B cell (primary cell): ENCODE measurements at regions not wholly inside any gene's neighbourhood (a gene's known extent, or its start where the extent isn't known, plus 50 kb on each side); places are given as distances from the start of the nearest gene placed in this dataset.

ENCODE experiments used
- ATAC-seq: fragments of 200-7000 bp; cut with Tn5 transposase; one replicate; pipeline ENCODE4 v1.10.0; 2021; ENCODE audit warnings: low read depth, mild to moderate bottlenecking, moderate number of reproducible peaks, moderate library complexity
- CTCF ChIA-PET: fragments of 350-600 bp; sonication (Branson Sonifier 250); formaldehyde crosslinking; loops from one replicate; lab custom pipeline; 2021; ENCODE audit warnings: antibody characterized with exemption, inconsistent platforms; lab: Charles Lee
- POLR2A ChIA-PET: fragments of 350-600 bp; sonication (Branson Sonifier 250); formaldehyde crosslinking; loops from one replicate; lab custom pipeline; 2021; ENCODE audit warnings: antibody characterized with exemption; lab: Charles Lee
- DNase-seq: peaks from one replicate; pipeline ENCODE4 v3.0.0; 2013
- H2AFZ ChIP-seq: 2 replicates; pipeline ENCODE4 v1.6.1; 2012; ENCODE audit warnings: mild to moderate bottlenecking, low read depth, low read length; ENCODE audit not compliant: insufficient read depth, poor library complexity, severe bottlenecking
- H3K27ac ChIP-seq, 2 donors: 1 replicate in 1 of 2; 2 replicates in 1 of 2; pipeline ENCODE4 v1.5.1; 2012 to 2013; ENCODE audit warnings: low read length in 2 of 2, mild to moderate bottlenecking in 2 of 2, moderate library complexity in 1 of 2
- H3K27me3 ChIP-seq, 4 experiments: fragments of 200-600 bp in 1 of 4; sonication (generic) in 1 of 4; replicated peaks in 1 of 4; 1 replicate in 2 of 4; 2 replicates in 2 of 4; pipeline versions ENCODE4 v1.6.1 to v1.7.0; 2013 to 2016; ENCODE audit warnings: low read length in 3 of 4, mild to moderate bottlenecking in 2 of 4, mixed read lengths in 1 of 4, moderate library complexity in 1 of 4; ENCODE audit not compliant: insufficient read depth in 4 of 4, control insufficient read depth in 3 of 4; ENCODE audit errors: control extremely low read depth in 1 of 4
- H3K36me3 ChIP-seq, 2 experiments: replicated peaks in 1 of 2; 1 replicate in 1 of 2; 2 replicates in 1 of 2; pipeline versions ENCODE4 v1.6.1 to v1.7.1; 2013; ENCODE audit warnings: low read length in 1 of 2; ENCODE audit not compliant: insufficient read depth in 2 of 2, control insufficient read depth in 1 of 2; ENCODE audit errors: control extremely low read depth in 1 of 2, extremely low read depth in 1 of 2
- H3K4me1 ChIP-seq, 2 donors: fragments of 200-600 bp in 1 of 2; sonication (generic) in 1 of 2; 1 replicate in 1 of 2; 2 replicates in 1 of 2; pipeline versions ENCODE4 v1.5.1 to v1.6.1; 2013 to 2017; ENCODE audit warnings: low read length in 2 of 2; ENCODE audit not compliant: control insufficient read depth in 2 of 2, insufficient read depth in 2 of 2
- H3K4me2 ChIP-seq: replicated peaks from 2 replicates; pipeline ENCODE3; 2012; ENCODE audit warnings: mild to moderate bottlenecking, low read depth, low read length; ENCODE audit not compliant: poor library complexity, severe bottlenecking
- H3K4me3 ChIP-seq, 5 experiments: fragments of 200-600 bp in 1 of 5; sonication (generic) in 1 of 5; 1 replicate in 3 of 5; 2 replicates in 2 of 5; pipeline versions ENCODE4 v1.5.1 to v1.7.0; 2011 to 2016; ENCODE audit warnings: low read length in 4 of 5, mild to moderate bottlenecking in 4 of 5, low read depth in 2 of 5, control low read depth in 1 of 5, moderate library complexity in 1 of 5; ENCODE audit not compliant: insufficient read depth in 1 of 5; ENCODE audit errors: control extremely low read depth in 1 of 5, extremely low read depth in 1 of 5
- H3K79me2 ChIP-seq: fragments of 200-600 bp; sonication (generic); one replicate; pipeline ENCODE4 v1.6.0; 2016; ENCODE audit warnings: low read length; ENCODE audit not compliant: control insufficient read depth, insufficient read depth
- H3K9ac ChIP-seq: fragments of 200-600 bp; sonication (generic); 2 replicates; pipeline ENCODE4 v1.6.1; 2017; ENCODE audit warnings: mild to moderate bottlenecking, low read length, moderate library complexity
- H3K9me3 ChIP-seq, 3 donors: one replicate each; pipeline versions ENCODE4 v1.6.1 to v1.7.1; 2013; ENCODE audit warnings: low read length in 2 of 3; ENCODE audit not compliant: control insufficient read depth in 2 of 3, insufficient read depth in 1 of 3; ENCODE audit errors: control extremely low read depth in 1 of 3
- H4K20me1 ChIP-seq: 2 replicates; pipeline ENCODE4 v1.6.0; 2012; ENCODE audit warnings: mild to moderate bottlenecking, low read length; ENCODE audit not compliant: insufficient read depth, control insufficient read depth, poor library complexity, severe bottlenecking
- H3K27ac Mint-ChIP-seq: one replicate; pipeline ENCODE4 v1.8.0; 2021; ENCODE audit warnings: mixed read lengths
- H3K27me3 Mint-ChIP-seq: one replicate; pipeline ENCODE4 v1.8.0; 2021; ENCODE audit warnings: mixed read lengths
- H3K4me1 Mint-ChIP-seq: one replicate; pipeline ENCODE4 v1.8.0; 2021; ENCODE audit warnings: mixed read lengths
- H3K4me3 Mint-ChIP-seq: one replicate; pipeline ENCODE4 v1.8.0; 2021; ENCODE audit warnings: mixed read lengths
- H3K9me3 Mint-ChIP-seq: one replicate; pipeline ENCODE4 v1.8.0; 2022; ENCODE audit warnings: mixed read lengths; ENCODE audit not compliant: insufficient read depth
- CTCF ChIP-seq: fragments of 200-600 bp; IDR thresholded peaks from one replicate; pipeline ENCODE4 v1.8.0; 2022; ENCODE audit warnings: antibody characterized with exemption, mild to moderate bottlenecking
- EZH2 ChIP-seq: IDR thresholded peaks from 2 replicates; pipeline ENCODE4 v1.6.1; 2012; ENCODE audit warnings: borderline replicate concordance, low read depth, mild to moderate bottlenecking, moderate library complexity, low read length; ENCODE audit not compliant: insufficient read depth, poor library complexity, severe bottlenecking
- WGBS: methylation state at CpG from one replicate; pipeline ENCODE4 v1.1.5; 2013; ENCODE audit warnings: missing lambda C conversion rate; ENCODE audit not compliant: insufficient coverage; 5-methylcytosine and 5-hydroxymethylcytosine counted together
- intact Hi-C: fragments of 100-400 bp; cut with micrococcal nuclease; formaldehyde crosslinking; loops from one replicate; pipeline ENCODE4 v1.10.0; 2022

GRCh38 chr9:97803167-97804058 lies 49.6 kb upstream of the FOXE1 start:
- TF ChIP-seq EZH2 (no peak), CTCF (peak; percentile 16)
- CTCF ChIA-PET, result interaction anchor here (0.8 kb wide), 1 partner anchor 937 kb away, joined by 3 read pairs; no protein-coding TSS in a partner anchor
- POLR2A ChIA-PET, result no interaction called here
- H3K36me3 ChIP-seq, result no peaks in the 10 kb centered on the region
- intact Hi-C loops, result loop anchor here (1.0 to 10.0 kb wide), 4 partner anchors 89 to 1241 kb away; partner anchors contain the start of genes TBC1D2 and TRMO
- no peaks in the 10 kb centered on the region for H3K9me3 ChIP-seq
- H3K4me1 ChIP-seq, result peaks cover 7 to 9% of the 10 kb centered on the region in 2 donors
- peaks cover 30% of the 10 kb centered on the region for H3K27me3 Mint-ChIP-seq
- no peaks in the 10 kb centered on the region for H3K9me3 Mint-ChIP-seq
- no peaks in the 10 kb centered on the region for H3K79me2 ChIP-seq
- H3K4me3 Mint-ChIP-seq, result peak overlapping the region; percentile 87
- peak overlapping the region; percentile 20 for H3K27ac Mint-ChIP-seq
- peaks cover 10% of the 10 kb centered on the region for H3K4me1 Mint-ChIP-seq
- H2AFZ ChIP-seq, result peak overlapping the region; percentile 83
- peak overlapping the region in 4 of 5 experiments; percentile 36 to 64 (median 56) for H3K4me3 ChIP-seq
- peak overlapping the region; percentile 67 for H3K9ac ChIP-seq
- peak overlapping the region; percentile 84 for H3K4me2 ChIP-seq
- DNase-seq, result peak; percentile 84
- WGBS, result 2% methylated on average over 75 of the region's 75 CpGs
- H3K27me3 ChIP-seq, result peaks cover 0 to 20% (median 7%) of the 10 kb centered on the region in 4 experiments
- H4K20me1 ChIP-seq, result no peaks in the 10 kb centered on the region
- peak; percentile 94 for ATAC-seq
- H3K27ac ChIP-seq, result no peak overlapping the region
